GM13977 (cell line): ENCODE measurements at regions not wholly inside any gene's neighbourhood (a gene's known extent, or its start where the extent isn't known, plus 50 kb on each side); places are given as distances from the start of the nearest gene placed in this dataset.

Experiments used
- DNase-seq: peaks from one replicate; pipeline ENCODE4 v3.0.0; 2012; ENCODE audit warnings: low spot score
- CTCF ChIP-seq: IDR thresholded peaks from 2 replicates; pipeline ENCODE4 v1.5.1; 2012; ENCODE audit warnings: mild to moderate bottlenecking, control low read depth; ENCODE audit not compliant: insufficient read depth; ENCODE audit errors: extremely low read depth, missing control alignments
- in situ Hi-C: fragments of 300-500 bp; cut with MboI; formaldehyde crosslinking; loops from one replicate; pipeline ENCODE4 v1.12.0; 2022; ENCODE audit warnings: low sequenced_read_pairs, low pct_unique_long_range_greater_than_20kb, mixed read lengths, inconsistent platforms; ENCODE audit not compliant: unreplicated experiment

- in situ Hi-C loops: no loop called here
- no peak for DNase-seq
- no peak for TF ChIP-seq CTCF
These were observed 2361.2 kb downstream of the ARAP2 start for GRCh38 chr4:33883111-33883510.

- TF ChIP-seq CTCF: no peak
- no peak for DNase-seq
- in situ Hi-C loops: no loop called here
These were observed 2358.0 kb downstream of the ARAP2 start for GRCh38 chr4:33886356-33886755.

DNA sequence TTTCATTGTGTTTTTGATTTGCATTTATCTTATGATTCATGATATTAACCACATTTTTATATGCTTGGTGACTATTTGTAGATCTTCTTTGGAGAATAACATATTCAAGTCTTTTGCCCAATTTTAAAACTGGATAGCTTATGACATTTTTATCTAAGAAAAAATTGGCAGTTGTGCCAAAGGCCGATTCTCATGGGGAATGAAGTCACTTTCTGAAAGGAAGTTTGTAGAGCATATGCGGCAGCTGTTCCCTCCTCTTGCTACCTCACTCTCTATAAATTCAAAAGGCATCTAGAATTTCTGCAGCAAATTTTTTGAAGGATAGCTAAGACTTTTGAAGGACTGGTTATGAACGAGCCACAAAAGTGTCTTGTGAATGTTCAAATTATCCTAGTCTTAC is 2353.5 kb downstream of the ARAP2 start:
- TF ChIP-seq CTCF: no peak
- no peak for DNase-seq
- in situ Hi-C loops: no loop called here

GRCh38 chr4:33911959-33912358 is 2332.4 kb downstream of the ARAP2 start:
- in situ Hi-C loops: no loop called here
- DNase-seq: no peak
- no peak for TF ChIP-seq CTCF

DNA sequence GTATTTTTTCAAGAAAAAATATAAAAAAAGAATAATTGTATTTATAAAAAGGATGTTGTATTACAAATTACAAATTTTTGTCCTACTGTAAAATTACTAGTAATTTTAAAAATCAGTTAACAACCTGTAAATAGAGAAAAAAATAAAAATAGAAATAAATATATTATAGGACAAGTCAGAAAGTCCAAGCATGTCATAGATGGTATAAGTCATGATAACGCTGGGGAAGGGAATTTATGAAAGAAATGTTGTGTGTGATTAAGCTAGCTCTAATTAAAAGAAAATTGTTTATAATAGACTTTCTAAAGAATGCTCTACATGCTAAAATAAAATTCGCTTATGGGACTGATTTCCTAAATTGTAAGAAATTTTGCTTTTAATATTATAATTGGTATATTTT is 2329.9 kb downstream of the ARAP2 start:
- TF ChIP-seq CTCF: no peak
- no peak for DNase-seq
- in situ Hi-C loops: no loop called here

GRCh38 chr4:33923469-33923868 is 2320.8 kb downstream of the ARAP2 start:
- in situ Hi-C loops: no loop called here
- DNase-seq: no peak
- TF ChIP-seq CTCF: no peak

- DNase-seq: no peak
- TF ChIP-seq CTCF: no peak
- in situ Hi-C loops: no loop called here
These were observed 2320.1 kb downstream of the ARAP2 start for GRCh38 chr4:33924239-33924638.
